Breast epithelium (tissue), 3 donors: ENCODE measurements at regions not wholly inside any gene's neighbourhood (a gene's known extent, or its start where the extent isn't known, plus 50 kb on each side); places are given as distances from the start of the nearest gene placed in this dataset.

Source experiments
- CTCF ChIP-seq, 3 donors: fragments of 450-650 bp; IDR thresholded peaks; one replicate each; pipeline ENCODE4 v1.5.1; 2016 to 2017; ENCODE audit warnings: antibody characterized with exemption in 3 of 3, mild to moderate bottlenecking in 3 of 3, moderate library complexity in 3 of 3
- POLR2A ChIP-seq: fragments of 450-650 bp; IDR thresholded peaks from one replicate; pipeline ENCODE4 v1.6.1; 2016; ENCODE audit warnings: antibody characterized with exemption, mild to moderate bottlenecking, moderate library complexity

- TF ChIP-seq CTCF (IDR thresholded peaks at IDR 0.05) (no peak), POLR2A (no peak)
These were observed 775.9 kb upstream of the INTU start for GRCh38 chr4:126856906-126857305.
